ENCODE measurements at regions not wholly inside any gene's neighbourhood (a gene's known extent, or its start where the extent isn't known, plus 50 kb on each side); places are given as distances from the start of the nearest gene placed in this dataset.

DNA sequence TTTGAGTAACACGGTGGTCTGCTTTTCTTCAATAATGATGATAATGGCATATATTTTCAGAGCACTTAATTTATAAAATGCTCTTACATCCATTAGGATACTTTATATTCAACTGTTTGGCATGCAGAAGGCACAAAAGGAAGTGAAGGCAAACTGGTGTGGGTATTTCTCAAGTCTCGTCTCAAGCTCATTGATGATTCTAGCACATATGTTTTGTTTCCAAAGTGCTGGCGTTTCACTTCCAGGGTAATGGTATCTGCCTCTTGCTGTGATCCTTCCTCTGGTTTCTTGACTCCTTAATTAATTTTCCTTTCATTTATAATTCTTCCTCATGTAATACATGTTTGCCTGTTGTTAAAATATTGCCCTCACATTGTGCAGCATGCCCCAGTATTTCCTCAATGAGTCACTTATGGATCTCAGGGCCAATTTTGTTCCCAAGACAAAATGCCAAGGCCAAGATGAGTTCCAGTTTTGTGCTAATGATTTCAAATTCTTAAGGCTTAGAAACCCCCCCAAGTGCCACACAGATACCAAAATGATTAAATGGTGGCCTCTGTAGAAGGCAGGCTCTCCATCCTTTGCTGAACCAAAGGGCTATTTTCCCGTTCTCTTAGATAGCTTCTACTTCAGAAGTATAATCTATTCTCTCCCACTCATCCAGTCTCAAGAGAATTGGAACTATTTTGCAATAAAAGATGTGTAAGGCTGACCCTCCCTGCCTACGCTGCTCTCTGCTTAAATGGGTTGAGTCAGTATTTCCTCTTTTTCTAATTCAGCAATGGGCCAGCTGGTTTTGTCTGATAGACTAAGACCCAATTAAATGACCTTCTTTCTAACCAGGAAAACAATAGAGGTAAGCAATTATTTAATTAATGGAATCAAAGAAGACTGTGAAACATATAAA lies 171.2 kb downstream of the ZNF365 start:
- DNase-seq (ENCODE audit: low read depth in 2 of 3, low spot score in 2 of 3) = no peak

DNA sequence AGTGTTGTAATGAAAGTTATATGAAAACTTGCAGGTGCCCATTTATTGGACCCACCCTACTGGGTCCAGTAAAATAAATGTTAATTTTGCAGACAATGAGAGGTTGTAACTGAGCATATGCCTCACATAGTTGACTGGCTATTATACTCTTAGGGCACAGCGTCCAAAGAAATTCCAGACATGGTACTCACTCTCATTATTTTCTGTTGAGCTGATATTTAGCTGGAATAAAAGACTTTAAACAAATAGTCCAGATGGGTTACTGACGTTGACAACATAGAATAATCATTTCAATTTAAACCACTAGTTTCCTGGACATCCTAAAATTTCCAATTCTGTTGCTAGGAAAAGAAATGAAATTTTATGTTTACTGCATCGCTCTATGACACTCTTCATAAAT lies 174.5 kb downstream of the ZNF365 start:
- no peak for DNase-seq (ENCODE audit: low read depth in 2 of 3, low spot score in 2 of 3)

DNA sequence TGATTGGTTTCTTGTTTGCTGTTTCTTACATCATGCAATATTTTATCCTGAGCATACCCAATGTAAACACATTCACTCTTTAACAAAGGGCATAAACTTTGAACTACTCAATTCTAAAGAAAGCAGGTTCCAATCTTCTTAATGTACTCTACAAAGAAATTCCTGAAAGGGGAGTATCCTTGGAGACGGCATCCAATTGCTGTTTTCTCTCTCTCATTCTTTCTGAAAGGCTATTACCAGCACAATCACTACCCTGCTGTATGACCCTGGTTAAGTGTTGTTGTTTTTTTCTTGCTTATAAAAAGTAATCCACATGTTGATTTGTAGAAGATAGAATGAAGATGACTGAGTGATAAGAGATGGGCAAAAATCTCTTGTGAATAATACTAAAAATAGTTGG lies 176.0 kb downstream of the ZNF365 start:
- no peak for DNase-seq (ENCODE audit: low read depth in 2 of 3, low spot score in 2 of 3)

- DNase-seq (ENCODE audit: low read depth in 2 of 3, low spot score in 2 of 3) = peak in 2 of 3 donors; percentile 16 to 42
Measured at GRCh38 chr10:62554632-62555199, 180.5 kb downstream of the ZNF365 start.

DNA sequence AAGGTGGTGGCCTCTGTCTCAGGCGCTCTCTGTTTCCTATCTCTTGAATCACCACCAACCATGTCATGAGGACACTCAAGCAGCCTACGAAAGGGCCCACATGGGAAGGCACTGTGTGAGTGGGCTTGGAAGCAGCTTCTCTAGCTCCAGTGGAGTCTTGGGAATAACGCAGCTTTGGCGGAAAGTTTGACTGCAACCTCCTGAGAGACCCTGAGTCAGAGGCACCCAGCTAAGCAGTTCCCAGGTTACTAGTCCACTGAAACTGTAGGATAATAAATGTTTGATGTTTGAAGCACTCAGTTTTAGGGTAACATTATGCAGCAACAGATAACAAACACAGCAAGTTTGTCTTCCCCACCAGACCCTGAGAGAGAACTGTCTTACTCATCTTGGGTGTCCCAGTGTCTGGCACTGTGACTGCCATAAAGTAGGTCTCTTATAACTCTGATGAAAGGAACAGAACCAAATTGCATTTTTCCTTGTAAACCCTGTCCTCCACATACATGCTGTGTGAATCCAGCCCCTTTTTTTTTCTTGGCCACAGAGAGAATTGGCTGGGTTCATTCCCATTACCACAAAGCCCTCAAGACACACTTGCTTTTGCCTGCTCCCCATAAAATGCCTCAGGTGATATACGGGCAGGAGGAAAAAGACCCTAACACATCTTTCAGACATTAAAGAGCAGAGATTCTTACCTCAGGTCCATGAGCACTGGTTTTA lies 185.5 kb downstream of the ZNF365 start:
- DNase-seq (ENCODE audit: low read depth in 2 of 3, low spot score in 2 of 3) = no peak

- no peak for DNase-seq (ENCODE audit: low read depth in 2 of 3, low spot score in 2 of 3)
Measured at GRCh38 chr10:62560201-62560819, 186.1 kb downstream of the ZNF365 start.

DNA sequence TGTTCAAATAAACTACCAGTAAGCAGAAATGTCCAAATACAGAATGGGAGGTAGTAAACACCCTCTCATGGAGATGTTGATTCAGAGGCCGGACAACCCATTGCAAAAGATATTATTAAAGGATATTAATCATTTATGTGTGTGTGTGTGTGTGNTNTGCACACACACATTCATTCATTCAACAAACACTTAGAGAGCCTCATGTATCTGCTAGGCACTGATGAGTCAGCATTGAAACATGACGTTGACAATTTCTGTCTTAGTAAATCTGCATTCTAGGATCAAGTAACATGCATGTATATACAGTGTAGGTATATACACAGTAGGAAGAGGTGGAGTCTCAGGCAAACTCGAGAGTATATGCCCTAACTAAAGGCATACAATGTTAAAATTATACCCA lies 187.0 kb downstream of the ZNF365 start:
- DNase-seq (ENCODE audit: low read depth in 2 of 3, low spot score in 2 of 3) = no peak

DNA sequence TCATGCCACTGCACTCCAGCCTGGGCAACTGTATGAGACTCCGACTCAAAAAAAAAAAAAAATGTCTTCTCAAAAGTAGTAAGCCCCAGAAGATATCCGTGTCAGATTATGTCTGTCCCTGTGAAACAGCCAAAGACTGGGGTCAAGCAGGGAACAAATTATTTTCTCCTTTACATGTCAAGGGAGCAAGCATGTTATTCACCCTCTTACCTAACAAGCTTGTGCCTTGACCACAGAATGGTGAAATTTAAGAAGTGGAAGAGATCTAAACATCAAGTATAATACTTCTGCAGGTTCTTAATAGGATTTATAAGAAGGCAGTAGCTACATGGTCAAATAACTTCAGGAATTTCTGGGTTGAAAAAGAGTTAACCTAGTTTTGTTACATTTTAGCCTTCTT lies 187.9 kb downstream of the ZNF365 start:
- no peak for DNase-seq (ENCODE audit: low read depth in 2 of 3, low spot score in 2 of 3)

DNA sequence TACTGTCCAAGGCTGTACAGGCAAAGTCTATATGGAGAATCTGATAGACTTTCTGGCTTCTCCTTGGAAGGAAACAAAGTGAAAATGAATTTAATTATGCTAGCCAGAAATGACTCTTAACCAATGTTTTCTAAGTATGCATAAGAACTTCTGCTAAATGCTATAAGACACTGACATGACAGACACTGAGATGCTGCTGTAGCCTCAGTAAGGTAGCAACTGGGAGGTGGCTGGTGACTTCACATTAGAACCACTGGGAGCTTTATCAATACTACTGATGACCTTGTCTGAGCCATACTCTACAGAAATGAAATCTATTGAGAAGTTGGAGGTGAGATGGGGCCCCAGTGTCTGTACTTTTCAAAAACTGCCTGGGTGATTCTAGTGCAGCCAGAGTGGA lies 188.6 kb downstream of the ZNF365 start:
- DNase-seq (ENCODE audit: low read depth in 2 of 3, low spot score in 2 of 3) = no peak

GRCh38 chr10:62573929-62574328 lies 199.8 kb downstream of the ZNF365 start:
- DNase-seq (ENCODE audit: low read depth in 2 of 3, low spot score in 2 of 3) = no peak

GRCh38 chr10:62577076-62577475 lies 202.9 kb downstream of the ZNF365 start:
- no peak for DNase-seq (ENCODE audit: low read depth in 2 of 3, low spot score in 2 of 3)

DNA sequence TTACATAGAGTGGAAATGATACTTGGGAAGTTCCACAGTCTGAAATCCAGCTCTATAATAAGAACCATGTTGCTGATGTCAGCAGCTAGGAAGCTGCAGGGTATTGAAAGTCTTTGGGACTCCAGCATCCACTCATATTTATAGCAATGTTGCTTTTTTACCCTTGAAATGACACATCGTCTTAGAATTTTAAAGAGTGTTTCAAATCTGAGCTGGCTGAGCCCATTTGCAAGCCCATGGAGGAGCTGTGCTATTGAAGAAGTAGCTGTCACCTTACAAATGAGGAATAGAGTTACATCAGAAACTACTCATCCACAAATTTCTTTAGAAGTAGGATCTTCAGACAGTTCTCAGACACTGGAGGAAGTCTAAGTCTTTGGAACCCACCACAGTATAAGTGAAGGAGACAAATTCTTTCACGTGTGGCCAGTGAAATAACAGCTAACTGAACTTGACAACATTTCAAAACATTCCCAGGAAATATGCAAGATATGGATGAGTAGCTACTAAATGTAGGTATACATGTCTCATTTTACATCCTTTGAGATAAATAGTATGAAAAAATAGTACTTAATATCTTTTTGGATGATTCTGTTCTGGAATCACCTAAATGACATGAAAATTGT lies 203.6 kb downstream of the ZNF365 start:
- DNase-seq (ENCODE audit: low read depth in 2 of 3, low spot score in 2 of 3) = no peak

GRCh38 chr10:62578301-62578700 lies 204.1 kb downstream of the ZNF365 start:
- DNase-seq (ENCODE audit: low read depth in 2 of 3, low spot score in 2 of 3) = no peak

DNA sequence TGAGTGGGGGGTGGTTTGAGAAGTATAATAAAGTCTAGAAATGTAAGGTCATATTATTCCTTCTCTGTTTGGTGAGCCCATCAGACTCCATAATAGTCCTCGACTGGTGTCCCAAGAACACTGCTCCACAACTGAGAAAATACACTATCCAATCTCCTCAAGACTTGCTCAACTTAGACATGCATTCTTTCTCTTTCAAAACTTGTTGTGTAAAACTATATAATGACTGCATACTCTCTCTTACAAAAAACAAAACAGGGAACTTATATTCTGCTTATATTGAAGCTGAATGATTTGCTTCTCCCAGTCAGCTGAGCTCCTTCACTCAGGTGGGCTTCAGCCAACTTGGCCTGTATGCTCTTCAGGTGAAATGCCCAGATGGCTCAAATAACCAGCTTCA lies 204.7 kb downstream of the ZNF365 start:
- DNase-seq (ENCODE audit: low read depth in 2 of 3, low spot score in 2 of 3) = no peak

- no peak for DNase-seq (ENCODE audit: low read depth in 2 of 3, low spot score in 2 of 3)
Measured at GRCh38 chr10:62580396-62580795, 206.2 kb downstream of the ZNF365 start.

GRCh38 chr10:62581351-62581750 lies 207.2 kb downstream of the ZNF365 start:
- DNase-seq (ENCODE audit: low read depth in 2 of 3, low spot score in 2 of 3) = no peak

DNA sequence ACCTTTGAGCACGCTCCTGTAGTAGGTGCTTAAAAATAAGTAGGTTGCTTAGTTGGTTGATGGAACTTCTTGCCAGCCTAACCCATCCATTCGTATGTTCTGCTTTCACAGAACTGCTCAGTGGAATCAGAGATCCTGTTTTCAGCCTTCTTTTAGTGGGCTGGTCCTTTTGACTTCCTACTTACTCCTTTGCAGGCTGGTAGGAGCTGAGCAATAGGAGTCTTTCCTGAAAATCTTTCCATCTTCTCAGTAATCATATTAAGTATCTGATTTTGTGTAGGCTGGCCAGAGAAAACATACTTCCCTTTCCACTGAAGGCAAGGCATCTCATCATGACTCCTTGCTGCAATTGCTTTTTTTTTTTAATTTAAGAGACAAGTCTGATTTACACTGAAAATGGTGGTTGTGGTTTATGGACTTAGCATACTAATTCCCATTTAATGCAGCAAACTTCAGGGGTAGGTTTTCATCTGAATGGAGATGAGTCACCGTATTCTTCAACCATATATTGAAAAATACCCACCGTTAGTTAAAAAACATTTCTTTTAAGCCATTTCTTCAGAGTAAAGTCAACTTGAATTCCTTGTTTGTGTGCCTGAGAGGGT lies 208.0 kb downstream of the ZNF365 start:
- DNase-seq (ENCODE audit: low read depth in 2 of 3, low spot score in 2 of 3) = no peak

DNA sequence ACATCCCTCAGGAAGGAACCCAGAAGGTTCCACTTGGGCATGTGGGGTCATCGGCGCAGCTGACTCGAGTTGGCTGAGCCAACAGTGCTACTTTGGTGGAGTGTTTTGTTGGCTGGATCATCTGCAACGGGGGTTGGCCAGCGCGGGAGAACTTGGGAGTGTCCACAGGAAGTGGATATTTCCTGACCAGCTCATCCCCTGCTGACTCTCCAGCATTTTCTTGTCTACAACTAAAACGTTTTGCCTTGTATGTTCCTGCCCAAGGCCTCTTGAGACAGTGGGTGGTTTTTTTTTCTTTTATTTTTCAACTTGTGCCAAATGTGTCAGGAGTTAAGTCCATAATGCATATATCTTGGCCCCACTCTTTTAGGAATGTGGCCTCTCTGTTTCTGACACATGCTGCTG lies 208.6 kb downstream of the ZNF365 start:
- DNase-seq (ENCODE audit: low read depth in 2 of 3, low spot score in 2 of 3) = no peak

- DNase-seq (ENCODE audit: low read depth in 2 of 3, low spot score in 2 of 3) = no peak
Measured at GRCh38 chr10:62583876-62584615, 209.9 kb downstream of the ZNF365 start.

DNA sequence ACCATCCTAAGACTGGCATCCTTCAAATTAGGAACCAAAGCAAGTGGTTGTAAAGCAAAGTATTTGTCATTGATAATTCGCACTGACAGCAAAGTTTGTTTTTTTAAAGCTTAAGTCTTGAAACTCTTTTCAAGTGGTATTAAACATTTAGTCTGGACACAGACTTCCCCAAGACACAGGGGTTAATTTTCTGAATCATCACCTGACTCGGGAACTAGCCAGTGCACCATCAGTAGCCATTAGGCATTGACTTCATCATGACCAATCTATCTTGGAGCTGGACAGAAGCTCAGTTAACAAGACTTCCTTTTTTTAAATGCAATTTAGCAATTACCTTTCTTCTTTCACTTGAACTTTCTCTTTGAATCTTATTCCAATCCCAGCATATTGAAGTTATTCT lies 210.6 kb downstream of the ZNF365 start:
- no peak for DNase-seq (ENCODE audit: low read depth in 2 of 3, low spot score in 2 of 3)

Measured in hematopoietic multipotent progenitor cell (in vitro differentiated cells).